Erythroblast (primary cell): ENCODE measurements at regions not wholly inside any gene's neighbourhood (a gene's known extent, or its start where the extent isn't known, plus 50 kb on each side); places are given as distances from the start of the nearest gene placed in this dataset.

Source experiments
- GATA1 ChIP-seq: IDR thresholded peaks from 2 replicates; pipeline ENCODE4 v1.6.1; 2011; ENCODE audit warnings: low read depth, mild to moderate bottlenecking, control low read depth, low read length, moderate library complexity
- POLR2A ChIP-seq: IDR thresholded peaks from 2 replicates; pipeline ENCODE4 v1.6.1; 2011; ENCODE audit warnings: mild to moderate bottlenecking, low read length

GRCh38 chr18:2381539-2381938 is 189.8 kb downstream of the METTL4 start:
- TF ChIP-seq POLR2A: no peak
- no peak for TF ChIP-seq GATA1
